DOHH2 (cell line): ENCODE measurements at regions not wholly inside any gene's neighbourhood (a gene's known extent, or its start where the extent isn't known, plus 50 kb on each side); places are given as distances from the start of the nearest gene placed in this dataset.

Experiments
- CTCF ChIP-seq: fragments of 200-600 bp; sonication (generic); IDR thresholded peaks from one replicate; pipeline ENCODE4 v1.5.1; 2014; ENCODE audit warnings: antibody characterized with exemption, mild to moderate bottlenecking, low read depth, low read length; ENCODE audit not compliant: poor library complexity, severe bottlenecking
- EZH2phosphoT487 ChIP-seq: fragments of 200-600 bp; sonication (generic); IDR thresholded peaks from 2 replicates; pipeline ENCODE4 v1.6.1; 2017; ENCODE audit warnings: borderline replicate concordance, mild to moderate bottlenecking, antibody characterized with exemption, low read length, moderate library complexity, mixed read lengths

DNA sequence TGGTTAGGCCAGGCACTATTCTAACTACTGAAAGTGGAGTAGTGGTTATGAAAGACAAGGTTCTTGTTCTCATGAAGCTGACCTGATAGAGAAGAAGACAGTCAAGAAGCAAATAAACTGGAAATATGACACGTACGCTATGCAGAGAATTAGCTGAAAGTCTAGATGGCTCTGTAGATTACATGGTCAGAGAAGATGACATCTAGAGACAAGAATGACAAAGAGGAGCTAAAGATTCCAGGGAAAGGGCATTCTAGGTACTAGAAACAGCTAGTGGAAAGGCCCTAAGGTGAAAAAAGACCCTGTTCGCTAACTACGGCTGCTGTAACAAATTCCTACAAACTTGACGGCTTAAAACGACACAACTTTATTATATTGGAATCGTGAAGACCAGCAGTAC, 68.0 kb upstream of the NRIP1 start:
- TF ChIP-seq CTCF (no peak), EZH2phosphoT487 (no peak)
